NCI-H1930 (cell line): ENCODE measurements at regions not wholly inside any gene's neighbourhood (a gene's known extent, or its start where the extent isn't known, plus 50 kb on each side); places are given as distances from the start of the nearest gene placed in this dataset.

ENCODE experiments used
- DNase-seq, 2 experiments: peaks; one replicate each; lab custom pipeline; 2025; lab: John Stamatoyannopoulos, UW

GRCh38 chr2:221156062-221156734, 415.9 kb downstream of the EPHA4 start:
- peak in 1 of 2 experiments; percentile 73 for DNase-seq

GRCh38 chr2:221161186-221161585, 410.9 kb downstream of the EPHA4 start:
- DNase-seq = no peak

DNA sequence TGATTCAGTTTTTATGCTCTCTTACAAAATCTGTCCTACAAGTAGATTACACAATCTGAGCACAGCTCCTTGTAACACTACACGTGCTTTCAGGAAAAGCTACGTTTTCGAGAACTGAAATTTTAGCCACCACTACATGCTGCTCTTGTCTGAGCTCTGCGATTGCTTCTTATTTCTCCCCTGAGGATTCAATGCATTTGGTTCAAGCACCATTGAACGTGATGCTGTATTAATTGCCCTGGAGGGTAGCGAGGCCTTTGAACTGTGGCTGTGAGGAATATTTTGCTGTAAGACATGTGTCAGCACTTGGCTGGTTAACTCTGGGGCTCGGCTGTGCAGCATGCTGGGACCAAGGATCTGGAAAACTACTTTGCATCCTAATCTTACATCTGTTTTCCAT, 405.8 kb downstream of the EPHA4 start:
- no peak for DNase-seq

DNA sequence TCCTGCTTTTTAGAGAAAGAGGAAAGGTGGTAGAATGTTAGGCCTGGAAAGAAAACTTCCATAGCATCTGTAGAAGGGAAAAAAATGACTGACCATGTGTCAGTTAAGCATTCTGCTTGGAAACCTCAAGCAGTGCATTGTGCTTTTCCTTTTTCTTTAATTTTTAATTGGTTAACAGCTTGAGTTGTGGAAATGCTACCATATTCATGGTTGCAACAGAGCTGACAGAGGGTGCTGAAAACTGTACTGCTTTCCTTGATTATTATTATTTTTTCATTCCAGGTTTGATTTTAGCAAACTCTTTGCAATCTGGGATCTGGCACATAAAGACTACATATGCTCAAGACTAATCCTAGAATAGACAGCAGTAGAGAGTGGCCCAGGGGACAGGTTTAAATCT, 404.5 kb downstream of the EPHA4 start:
- DNase-seq = no peak

GRCh38 chr2:221169724-221170123, 402.4 kb downstream of the EPHA4 start:
- DNase-seq = no peak

DNA sequence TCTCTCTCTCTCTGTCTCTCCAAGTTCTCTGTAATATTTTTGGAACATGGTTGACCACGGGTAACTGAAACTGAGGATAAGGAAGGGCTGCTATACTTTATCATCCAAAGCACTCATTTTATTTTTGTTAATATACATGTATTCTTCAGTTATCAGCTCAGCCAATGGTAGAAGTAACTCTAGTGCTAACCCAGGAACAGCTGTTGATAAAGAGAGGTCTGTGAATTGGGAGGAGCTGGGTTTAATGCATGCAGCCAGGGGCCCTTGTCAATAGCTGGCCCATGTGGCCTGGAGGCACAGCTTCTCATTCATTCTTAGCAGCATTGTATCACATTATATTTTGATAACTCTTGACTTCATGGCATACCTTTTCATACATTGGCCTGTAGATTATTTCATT, 401.6 kb downstream of the EPHA4 start:
- no peak for DNase-seq

- no peak for DNase-seq
These were observed 395.4 kb downstream of the EPHA4 start for GRCh38 chr2:221176667-221177066.

DNA sequence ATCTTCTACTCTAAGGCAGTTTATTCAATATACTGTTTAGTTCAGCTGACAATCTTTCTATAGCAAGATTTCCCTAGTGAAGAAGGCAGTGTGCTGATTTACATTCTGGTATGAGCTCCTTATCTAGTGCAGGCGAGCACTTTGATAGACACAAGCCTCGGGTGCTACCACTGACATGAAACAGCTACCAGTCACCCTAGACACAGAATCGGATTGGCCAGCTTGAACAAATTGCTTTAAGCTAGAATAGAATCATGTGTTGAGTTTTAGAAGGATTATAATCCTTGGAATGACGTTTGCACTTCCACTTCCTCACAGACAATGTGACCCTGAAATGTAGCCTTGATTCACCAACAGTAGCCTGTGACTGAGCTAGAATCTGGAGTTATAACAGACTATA, 394.0 kb downstream of the EPHA4 start:
- DNase-seq = no peak

DNA sequence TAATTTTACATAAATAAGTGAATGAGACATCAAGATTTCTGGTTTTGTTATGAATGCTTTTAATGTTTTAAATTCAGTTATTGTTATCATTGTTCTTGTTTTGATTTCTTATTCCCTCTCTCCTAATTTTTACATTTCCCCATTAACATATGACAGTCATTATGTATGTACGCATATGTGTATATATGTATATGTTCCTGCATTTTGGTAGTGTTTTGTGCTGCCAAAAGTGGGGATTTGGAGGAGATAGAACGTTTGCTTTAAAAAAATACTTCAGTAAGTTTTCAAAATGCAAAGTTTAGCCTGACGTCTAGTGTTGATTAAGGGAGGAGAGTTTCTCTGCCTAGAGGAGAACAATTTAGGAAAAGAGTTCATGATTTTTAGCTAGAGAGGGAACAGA, 385.2 kb downstream of the EPHA4 start:
- DNase-seq = no peak

DNA sequence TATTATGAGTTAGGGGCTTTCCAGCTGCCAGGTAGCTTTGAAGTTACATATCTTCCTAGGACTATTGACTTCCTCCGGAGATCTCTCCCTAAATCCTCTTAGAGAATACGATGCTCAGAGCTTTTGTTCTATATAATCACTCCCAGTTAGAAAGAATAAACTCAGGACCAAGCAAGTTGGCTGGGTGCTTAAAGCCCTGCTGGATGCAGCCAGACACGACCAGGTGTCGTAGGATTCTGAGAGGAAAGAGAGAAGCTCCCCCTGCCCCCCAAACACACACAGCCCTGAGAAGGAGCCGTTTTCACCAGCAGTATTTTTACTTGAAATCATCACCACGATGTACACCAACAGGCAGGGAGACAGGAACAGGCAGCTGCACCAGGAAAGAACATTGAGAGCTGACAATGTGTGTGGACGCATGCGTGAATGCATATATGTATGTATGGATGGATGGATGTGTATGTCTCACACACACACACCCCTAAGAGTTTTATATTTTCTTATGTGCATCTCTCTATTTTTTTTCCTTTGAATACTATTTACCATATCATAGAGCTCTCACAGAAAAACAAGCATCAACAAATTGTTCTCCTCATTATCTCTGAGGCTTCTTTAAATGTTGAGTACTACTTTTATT, 382.6 kb downstream of the EPHA4 start:
- DNase-seq = no peak

DNA sequence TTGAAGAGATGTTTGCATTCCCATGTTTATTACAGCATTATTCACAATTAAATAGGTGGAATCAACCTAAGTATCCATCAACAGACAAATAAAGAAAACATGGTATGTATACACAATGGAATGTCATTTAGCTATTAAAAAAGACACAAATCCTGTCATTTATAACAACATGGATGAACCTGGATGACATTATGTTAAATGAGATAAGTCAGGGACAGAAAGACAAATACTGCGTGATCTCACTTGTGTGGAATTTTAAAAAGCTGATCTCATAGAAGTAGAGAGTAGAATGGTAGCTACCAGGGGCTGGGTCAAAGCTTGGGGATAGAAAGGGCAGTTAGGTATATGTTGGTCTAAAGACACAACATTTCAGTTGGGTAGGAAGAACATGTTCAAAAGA, 376.3 kb downstream of the EPHA4 start:
- no peak for DNase-seq

- DNase-seq = peak; percentile 44 to 69
These were observed 374.8 kb downstream of the EPHA4 start for GRCh38 chr2:221197225-221197856.

- no peak for DNase-seq
These were observed 373.8 kb downstream of the EPHA4 start for GRCh38 chr2:221198309-221198708.

DNA sequence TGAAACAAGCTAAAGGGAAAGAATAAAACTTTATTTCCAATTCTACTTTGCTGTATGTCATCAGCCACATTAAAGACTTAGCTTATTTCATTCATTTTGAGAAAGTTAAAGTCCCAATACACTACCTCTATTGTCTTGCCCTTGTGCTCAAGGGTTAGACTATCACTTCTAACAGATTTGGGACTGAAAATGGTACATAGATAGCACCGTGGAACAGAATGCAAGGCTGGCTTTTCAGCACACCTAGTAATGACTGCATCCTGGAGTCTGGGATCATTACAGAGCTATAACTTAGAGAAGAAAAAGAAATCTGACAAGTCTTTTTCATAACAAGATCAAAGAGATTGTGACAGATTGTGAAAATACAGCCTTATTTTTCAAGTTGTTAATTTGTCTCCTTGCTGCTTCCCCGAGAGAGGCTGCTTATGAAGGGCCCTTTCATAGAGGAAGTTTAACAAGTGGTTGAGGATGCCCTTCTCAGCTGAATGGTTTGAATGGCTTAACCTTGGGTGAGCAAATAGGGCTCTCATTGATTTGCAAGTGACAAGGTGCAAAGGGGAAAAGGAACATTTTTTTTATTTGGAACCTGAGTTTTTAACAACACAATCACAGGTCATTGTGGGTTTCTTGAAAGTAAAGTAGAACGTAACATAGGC, 371.8 kb downstream of the EPHA4 start:
- no peak for DNase-seq

- DNase-seq = no peak
These were observed 369.7 kb downstream of the EPHA4 start for GRCh38 chr2:221202431-221202830.

GRCh38 chr2:221203125-221203524, 369.0 kb downstream of the EPHA4 start:
- DNase-seq = no peak

DNA sequence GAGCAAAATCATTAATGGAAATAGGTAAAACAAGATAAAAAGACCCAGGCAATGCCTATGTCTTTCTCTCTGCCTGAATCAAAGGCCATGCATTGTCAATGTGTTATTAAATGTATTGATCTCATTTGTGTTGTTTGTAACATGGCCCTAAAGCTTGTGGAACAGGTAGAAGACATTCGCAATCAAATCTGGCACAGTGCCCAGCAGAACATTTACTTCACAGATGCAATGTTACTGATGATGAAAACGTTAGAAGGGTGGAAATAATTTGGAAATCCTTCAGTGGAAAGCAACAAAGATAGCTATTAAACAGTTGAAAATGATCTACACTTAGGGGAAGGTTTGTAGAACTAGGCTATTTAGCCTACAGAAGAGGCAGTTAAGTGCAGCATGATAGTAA, 368.2 kb downstream of the EPHA4 start:
- DNase-seq = peak in 1 of 2 experiments; percentile 20

- no peak for DNase-seq
These were observed 367.4 kb downstream of the EPHA4 start for GRCh38 chr2:221204699-221205098.

- DNase-seq = peak; percentile 11 to 47
These were observed 366.9 kb downstream of the EPHA4 start for GRCh38 chr2:221205103-221205673.

DNA sequence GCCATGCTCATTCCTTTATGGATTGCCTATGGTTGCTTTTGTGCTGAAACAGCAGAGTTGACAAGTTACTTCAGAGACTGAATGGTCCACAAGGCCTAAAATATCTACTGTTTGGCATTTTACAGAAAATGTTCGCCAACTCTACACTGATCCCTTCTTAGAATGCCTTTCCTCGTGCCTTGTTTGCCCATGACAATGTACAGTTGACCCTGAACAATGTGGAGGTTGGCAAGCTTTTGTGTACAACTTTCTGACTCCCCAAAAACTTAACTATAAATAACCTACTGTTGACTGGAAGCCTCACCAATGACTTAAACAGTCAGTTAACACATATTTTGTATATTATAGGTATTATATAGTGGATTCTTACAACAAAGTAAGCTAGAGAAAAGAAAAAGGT, 361.4 kb downstream of the EPHA4 start:
- DNase-seq = no peak

DNA sequence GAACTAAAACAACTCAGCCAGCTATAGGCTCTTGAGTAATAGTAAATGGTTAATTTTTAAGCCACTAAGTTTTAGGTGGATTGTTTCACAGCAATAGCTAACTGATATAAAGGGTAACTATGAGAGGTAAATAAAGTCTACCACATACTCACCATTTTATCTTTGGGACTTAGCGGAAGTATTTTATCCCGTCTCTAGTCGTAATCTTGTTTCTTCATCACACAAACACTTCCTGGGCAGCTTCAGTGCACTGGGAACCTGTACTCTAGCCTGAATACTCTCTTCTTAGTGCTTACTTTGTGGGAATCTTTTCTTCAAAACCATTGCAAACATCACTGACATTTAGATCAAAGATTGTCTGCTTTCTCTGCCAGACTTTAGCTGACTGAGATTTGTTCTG, 360.5 kb downstream of the EPHA4 start:
- DNase-seq = no peak

- DNase-seq = no peak
These were observed 360.0 kb downstream of the EPHA4 start for GRCh38 chr2:221212105-221212504.

GRCh38 chr2:221215487-221215886, 356.6 kb downstream of the EPHA4 start:
- no peak for DNase-seq
